Stimulated activated memory B cell treated with anti-CD40 and anti-IgM and Interleukin-4, amounts not matched to agents 10 μg/mL and 1 μg/mL and 100 μg/mL, for 72 hours (primary cell): ENCODE measurements at regions not wholly inside any gene's neighbourhood (a gene's known extent, or its start where the extent isn't known, plus 50 kb on each side); places are given as distances from the start of the nearest gene placed in this dataset.

Experiments
- ATAC-seq: fragments of 150-1000 bp; cut with Tn5 transposase; 2 replicates; pipeline ENCODE4 v1.10.0; 2021
- H3K27ac Mint-ChIP-seq: one replicate; pipeline ENCODE4 v1.8.0; 2022; ENCODE audit warnings: mild to moderate bottlenecking, mixed read lengths
- H3K27me3 Mint-ChIP-seq: one replicate; pipeline ENCODE4 v1.8.0; 2022; ENCODE audit warnings: mixed read lengths
- H3K36me3 Mint-ChIP-seq: one replicate; pipeline ENCODE4 v1.8.0; 2022; ENCODE audit warnings: mixed read lengths
- H3K4me1 Mint-ChIP-seq: one replicate; pipeline ENCODE4 v1.8.0; 2022; ENCODE audit warnings: mixed read lengths
- H3K4me3 Mint-ChIP-seq: one replicate; pipeline ENCODE4 v1.8.0; 2022; ENCODE audit warnings: mild to moderate bottlenecking, moderate library complexity, mixed read lengths
- H3K9me3 Mint-ChIP-seq: one replicate; pipeline ENCODE4 v1.8.0; 2022; ENCODE audit warnings: mixed read lengths

DNA sequence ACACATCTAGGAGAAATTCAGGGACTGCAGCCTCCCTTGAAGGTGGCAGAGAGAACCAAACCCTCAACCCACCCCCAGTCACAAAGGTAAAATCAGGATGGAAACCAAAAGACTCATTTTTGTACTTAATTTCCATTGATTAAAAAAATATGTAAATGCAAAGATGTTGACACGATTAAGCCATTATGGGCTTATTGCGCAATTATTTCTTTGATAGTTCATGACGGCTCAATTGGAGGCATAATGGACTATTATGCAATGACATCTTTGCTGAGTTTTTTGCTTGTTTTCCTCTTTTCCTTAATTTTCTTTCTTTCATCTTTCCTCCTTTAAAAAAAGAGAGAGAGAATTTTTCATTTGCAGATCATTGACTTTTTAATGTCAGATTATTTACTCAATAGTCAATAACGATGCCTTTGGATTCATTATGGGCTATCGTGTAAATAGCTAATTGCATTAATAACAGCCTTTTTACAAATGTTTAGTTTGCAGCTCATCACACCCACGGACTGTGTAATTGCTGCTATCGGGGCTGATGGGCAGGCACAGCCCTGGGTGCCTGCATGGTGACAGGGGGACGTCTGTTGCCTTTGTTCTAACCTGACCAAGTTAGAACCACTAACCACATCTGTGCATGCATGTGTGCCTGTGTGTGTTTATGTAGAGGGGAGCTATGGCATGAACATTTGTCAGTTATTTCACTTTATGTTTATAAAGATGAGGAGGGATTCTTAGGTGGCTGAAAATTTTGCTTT lies 482.4 kb upstream of the TSHZ3 start:
- Mint-ChIP-seq H3K4me1 (no peaks in the 10 kb centered on the region), H3K36me3 (no peaks in the 10 kb centered on the region), H3K9me3 (peaks cover 34% of the 10 kb centered on the region), H3K27ac (no peak overlapping the region), H3K4me3 (no peak overlapping the region), H3K27me3 (no peaks in the 10 kb centered on the region)
- no peak for ATAC-seq

- H3K27ac Mint-ChIP-seq = no peak overlapping the region
- ATAC-seq = no peak
- H3K9me3 Mint-ChIP-seq = peaks cover 34% of the 10 kb centered on the region
- H3K4me3 Mint-ChIP-seq = no peak overlapping the region
- no peaks in the 10 kb centered on the region for H3K36me3 Mint-ChIP-seq
- H3K27me3 Mint-ChIP-seq = no peaks in the 10 kb centered on the region
- no peaks in the 10 kb centered on the region for H3K4me1 Mint-ChIP-seq
Observed at GRCh38 chr19:31832176-31832548, 482.9 kb upstream of the TSHZ3 start.

DNA sequence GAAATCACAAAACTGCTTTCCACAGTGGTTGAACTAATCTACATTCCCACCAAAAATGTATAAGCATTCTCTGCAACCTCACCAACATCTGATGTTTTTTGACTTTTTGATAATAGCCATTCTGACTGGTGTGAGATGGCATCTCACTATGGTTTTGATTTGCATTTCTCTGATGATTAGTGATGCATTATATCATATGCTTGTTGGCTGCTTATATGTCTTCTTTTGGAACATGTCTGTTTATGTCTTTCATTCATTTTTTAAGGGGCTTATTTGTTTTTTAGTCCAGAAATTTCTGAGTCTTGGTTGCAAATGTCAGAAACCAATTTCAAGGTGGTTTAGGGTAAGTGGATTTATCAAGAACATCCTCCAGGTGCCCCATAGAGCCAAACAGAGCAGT lies 484.8 kb upstream of the TSHZ3 start:
- no peak overlapping the region for H3K4me3 Mint-ChIP-seq

DNA sequence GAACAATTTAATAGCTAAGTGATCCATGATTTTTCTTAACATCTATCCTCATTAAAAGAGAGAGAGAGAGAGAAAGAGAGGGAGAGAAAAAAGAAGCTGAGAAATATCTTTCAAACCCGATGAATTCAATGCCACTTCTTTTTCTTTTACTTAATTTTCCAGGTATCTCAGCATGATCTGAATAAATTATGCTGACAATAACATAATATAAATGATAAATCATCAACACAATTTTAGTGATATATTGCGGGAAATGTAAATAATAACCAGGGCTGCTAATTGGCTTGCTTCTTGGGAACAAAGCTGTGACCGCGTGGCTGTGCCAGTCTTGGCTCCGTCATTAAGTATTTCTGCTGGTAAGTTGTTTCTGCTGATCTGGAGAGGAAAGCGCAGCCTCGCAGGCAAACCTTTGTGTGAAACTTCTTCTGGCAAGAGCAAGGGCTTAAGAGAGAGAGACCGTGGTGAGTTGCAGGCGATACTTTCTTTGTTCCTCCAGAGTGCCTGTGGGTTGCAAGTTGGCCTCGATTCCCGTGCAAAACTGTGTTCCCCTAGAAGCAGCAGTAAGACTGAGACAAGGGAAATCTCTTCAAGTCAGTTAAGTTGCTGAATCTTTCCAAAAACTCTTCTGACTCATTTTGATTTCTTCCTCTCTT lies 489.1 kb upstream of the TSHZ3 start:
- H3K4me3 Mint-ChIP-seq = no peak overlapping the region
- peaks cover 24% of the 10 kb centered on the region for H3K9me3 Mint-ChIP-seq
- H3K4me1 Mint-ChIP-seq = no peaks in the 10 kb centered on the region
- H3K27me3 Mint-ChIP-seq = no peaks in the 10 kb centered on the region
- H3K27ac Mint-ChIP-seq = no peak overlapping the region
- no peak for ATAC-seq
- no peaks in the 10 kb centered on the region for H3K36me3 Mint-ChIP-seq

More for the DNA sequence above, 484.8 kb upstream of the TSHZ3 start:
- Mint-ChIP-seq H3K27ac (no peak overlapping the region), H3K36me3 (no peaks in the 10 kb centered on the region), H3K4me1 (no peaks in the 10 kb centered on the region), H3K27me3 (no peaks in the 10 kb centered on the region), H3K9me3 (peaks cover 30% of the 10 kb centered on the region)
- no peak for ATAC-seq

GRCh38 chr19:31840371-31840770 lies 491.1 kb upstream of the TSHZ3 start:
- ATAC-seq = no peak
- Mint-ChIP-seq H3K36me3 (no peaks in the 10 kb centered on the region), H3K4me3 (no peak overlapping the region), H3K27me3 (no peaks in the 10 kb centered on the region), H3K27ac (no peak overlapping the region), H3K4me1 (no peaks in the 10 kb centered on the region), H3K9me3 (peaks cover 19% of the 10 kb centered on the region)

DNA sequence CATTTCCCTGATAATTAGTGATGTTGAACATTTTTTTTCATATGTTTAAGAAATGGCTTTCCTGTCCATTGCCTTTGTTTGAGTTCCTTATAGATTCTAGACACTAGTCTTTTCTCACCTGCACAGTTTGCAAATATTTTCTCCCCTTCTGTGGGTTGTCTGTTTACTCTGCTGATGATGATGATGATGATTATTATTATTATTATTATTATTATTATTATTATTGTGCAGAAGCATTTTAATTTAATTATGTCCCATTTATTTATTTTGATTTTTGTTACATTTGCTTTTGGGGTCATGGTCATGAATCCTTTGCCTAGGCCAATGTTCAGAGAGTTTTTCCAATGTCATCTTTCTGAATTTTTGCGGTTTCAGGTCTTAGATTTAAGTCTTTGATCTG lies 492.5 kb upstream of the TSHZ3 start:
- peaks cover 13% of the 10 kb centered on the region for H3K9me3 Mint-ChIP-seq
- H3K4me1 Mint-ChIP-seq = no peaks in the 10 kb centered on the region
- no peak for ATAC-seq
- no peaks in the 10 kb centered on the region for H3K36me3 Mint-ChIP-seq
- no peak overlapping the region for H3K4me3 Mint-ChIP-seq
- H3K27ac Mint-ChIP-seq = no peak overlapping the region
- H3K27me3 Mint-ChIP-seq = no peaks in the 10 kb centered on the region

GRCh38 chr19:31863122-31863521 lies 482.3 kb upstream of the ZNF507 start:
- Mint-ChIP-seq H3K36me3 (no peaks in the 10 kb centered on the region), H3K9me3 (peaks cover 21% of the 10 kb centered on the region), H3K4me3 (no peak overlapping the region), H3K27ac (no peak overlapping the region), H3K27me3 (no peaks in the 10 kb centered on the region), H3K4me1 (no peaks in the 10 kb centered on the region)
- ATAC-seq = no peak

DNA sequence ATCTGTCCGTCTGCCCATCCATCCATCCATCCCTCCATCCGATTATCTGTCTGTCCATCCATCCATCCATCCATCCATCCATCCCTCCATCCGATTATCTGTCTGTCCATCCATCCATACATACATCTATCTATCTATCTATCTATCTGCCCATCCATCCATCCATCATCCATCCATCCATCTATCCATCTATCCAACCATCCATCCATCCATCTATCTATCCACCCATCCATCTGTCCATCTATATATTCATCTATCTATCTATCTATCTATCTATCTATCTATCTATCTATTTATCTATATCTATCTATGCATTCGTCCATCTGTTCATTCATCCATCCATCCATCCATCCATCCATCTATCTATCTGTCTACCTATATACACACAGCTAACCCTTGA lies 471.1 kb upstream of the ZNF507 start:
- H3K9me3 Mint-ChIP-seq = peaks cover 23% of the 10 kb centered on the region
- no peak overlapping the region for H3K4me3 Mint-ChIP-seq
- H3K36me3 Mint-ChIP-seq = no peaks in the 10 kb centered on the region
- H3K4me1 Mint-ChIP-seq = no peaks in the 10 kb centered on the region
- H3K27ac Mint-ChIP-seq = no peak overlapping the region
- no peak for ATAC-seq
- H3K27me3 Mint-ChIP-seq = no peaks in the 10 kb centered on the region

- ATAC-seq = no peak
- no peak overlapping the region for H3K4me3 Mint-ChIP-seq
- no peaks in the 10 kb centered on the region for H3K4me1 Mint-ChIP-seq
- no peaks in the 10 kb centered on the region for H3K36me3 Mint-ChIP-seq
- no peak overlapping the region for H3K27ac Mint-ChIP-seq
- no peaks in the 10 kb centered on the region for H3K27me3 Mint-ChIP-seq
- peaks cover 20% of the 10 kb centered on the region for H3K9me3 Mint-ChIP-seq
Observed at GRCh38 chr19:31875591-31875990, 469.8 kb upstream of the ZNF507 start.

DNA sequence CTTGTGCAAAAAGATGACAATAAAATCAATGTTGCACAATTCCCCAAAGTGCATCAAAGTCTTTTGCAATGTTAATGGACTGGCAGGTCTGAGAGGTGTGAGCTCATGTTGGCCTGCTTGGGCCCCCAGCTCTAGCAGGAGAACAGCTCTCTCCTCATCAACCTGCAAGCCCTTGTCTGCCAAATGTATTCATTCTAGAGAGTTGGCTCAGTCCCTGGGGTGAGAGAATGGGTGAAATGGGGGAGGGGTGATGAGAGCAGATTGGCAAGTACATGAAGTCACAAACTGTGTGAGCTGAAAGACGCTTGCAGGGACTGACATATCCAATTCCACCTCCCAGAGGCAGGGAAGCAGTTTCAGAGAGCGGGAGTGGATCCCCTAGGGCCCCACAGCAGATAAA lies 465.1 kb upstream of the ZNF507 start:
- no peak for ATAC-seq
- Mint-ChIP-seq H3K27ac (no peak overlapping the region), H3K27me3 (no peaks in the 10 kb centered on the region)

DNA sequence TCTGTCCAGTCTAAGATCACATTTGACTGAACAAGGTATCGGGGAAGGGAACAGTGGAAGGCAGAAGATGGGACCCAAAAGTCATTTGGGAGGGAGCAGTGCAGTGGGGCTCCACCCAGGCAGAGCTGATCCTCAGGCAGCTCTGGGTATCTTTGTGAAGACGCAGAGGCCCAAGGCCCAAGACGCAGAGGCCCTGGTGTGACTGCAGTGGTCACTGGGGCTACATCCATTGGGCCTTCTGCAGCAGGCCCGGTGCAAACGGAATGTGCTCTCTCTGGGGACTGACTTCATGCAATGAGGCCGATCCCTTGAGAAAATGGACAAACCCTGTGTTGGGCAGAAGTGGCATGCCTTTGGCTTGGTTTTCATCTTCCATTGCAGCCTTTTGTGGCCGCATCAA lies 463.4 kb upstream of the ZNF507 start:
- H3K4me3 Mint-ChIP-seq = no peak overlapping the region
- ATAC-seq = no peak
- H3K27ac Mint-ChIP-seq = no peak overlapping the region
- H3K9me3 Mint-ChIP-seq = peaks cover 8% of the 10 kb centered on the region
- H3K27me3 Mint-ChIP-seq = no peaks in the 10 kb centered on the region
- no peaks in the 10 kb centered on the region for H3K36me3 Mint-ChIP-seq
- H3K4me1 Mint-ChIP-seq = no peaks in the 10 kb centered on the region

More for the DNA sequence above, 465.1 kb upstream of the ZNF507 start:
- H3K36me3 Mint-ChIP-seq = no peaks in the 10 kb centered on the region
- H3K4me3 Mint-ChIP-seq = no peak overlapping the region
- peaks cover 8% of the 10 kb centered on the region for H3K9me3 Mint-ChIP-seq
- H3K4me1 Mint-ChIP-seq = no peaks in the 10 kb centered on the region

DNA sequence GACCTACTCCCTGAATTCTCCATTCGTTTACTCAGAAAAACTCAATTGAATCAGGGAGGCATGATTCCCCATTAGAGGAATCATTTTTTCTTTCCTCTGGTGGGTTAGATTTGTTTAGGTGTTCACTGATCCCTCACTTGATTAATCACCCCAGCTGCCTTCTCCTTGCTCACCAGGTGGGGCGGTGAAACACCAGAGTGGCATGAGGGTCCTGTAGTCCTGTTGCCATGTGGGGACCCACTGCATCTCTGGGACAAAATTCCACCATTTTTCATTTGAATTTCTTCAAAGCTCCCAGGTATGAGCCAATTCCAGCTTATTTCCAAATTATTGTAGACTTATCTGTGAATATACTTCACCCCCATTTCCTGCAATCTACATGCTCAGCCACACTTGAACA lies 462.7 kb upstream of the ZNF507 start:
- H3K27ac Mint-ChIP-seq = no peak overlapping the region
- H3K27me3 Mint-ChIP-seq = no peaks in the 10 kb centered on the region
- H3K9me3 Mint-ChIP-seq = peaks cover 8% of the 10 kb centered on the region
- H3K4me1 Mint-ChIP-seq = no peaks in the 10 kb centered on the region
- H3K4me3 Mint-ChIP-seq = no peak overlapping the region
- no peak for ATAC-seq
- H3K36me3 Mint-ChIP-seq = no peaks in the 10 kb centered on the region

DNA sequence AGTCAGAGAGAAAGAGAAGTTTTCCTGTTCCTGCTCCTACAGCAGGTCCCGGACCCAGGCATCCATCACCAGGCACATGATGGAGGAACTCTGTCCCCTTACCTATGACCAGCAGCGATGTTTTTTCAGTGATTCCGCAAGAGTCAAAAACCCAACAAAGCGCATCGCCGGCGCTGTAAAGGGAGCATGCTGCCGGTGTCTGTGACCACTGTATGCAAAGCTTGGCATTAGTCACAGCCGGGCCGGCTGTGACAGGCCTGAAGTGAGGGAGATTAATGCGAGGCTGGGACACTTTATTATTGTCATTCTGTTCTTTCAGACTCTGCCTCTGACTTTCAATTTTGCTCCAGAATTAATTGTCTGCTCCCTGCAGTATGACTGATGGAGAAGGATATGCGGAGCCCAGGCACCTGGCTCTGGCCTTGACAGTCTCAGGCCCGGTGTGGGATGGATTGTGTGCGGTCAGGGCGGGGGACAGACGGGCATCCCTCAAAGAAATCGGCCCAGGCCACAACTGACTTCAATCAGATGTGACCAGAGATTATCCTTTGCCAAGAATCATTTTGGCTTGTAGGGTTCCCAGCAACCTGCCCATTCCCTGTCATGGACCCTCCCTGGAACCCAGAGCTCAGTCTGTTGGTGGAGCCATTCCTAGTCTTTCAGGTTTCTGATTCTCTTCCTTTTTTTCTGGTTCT lies 462.0 kb upstream of the ZNF507 start:
- Mint-ChIP-seq H3K27ac (no peak overlapping the region), H3K4me3 (no peak overlapping the region), H3K36me3 (no peaks in the 10 kb centered on the region), H3K9me3 (peaks cover 8% of the 10 kb centered on the region), H3K4me1 (no peaks in the 10 kb centered on the region), H3K27me3 (no peaks in the 10 kb centered on the region)
- no peak for ATAC-seq

- no peaks in the 10 kb centered on the region for H3K4me1 Mint-ChIP-seq
- no peaks in the 10 kb centered on the region for H3K27me3 Mint-ChIP-seq
- no peak overlapping the region for H3K4me3 Mint-ChIP-seq
- no peak for ATAC-seq
- no peaks in the 10 kb centered on the region for H3K36me3 Mint-ChIP-seq
- H3K9me3 Mint-ChIP-seq = peaks cover 10% of the 10 kb centered on the region
- no peak overlapping the region for H3K27ac Mint-ChIP-seq
Observed at GRCh38 chr19:31885280-31885853, 460.0 kb upstream of the ZNF507 start.

DNA sequence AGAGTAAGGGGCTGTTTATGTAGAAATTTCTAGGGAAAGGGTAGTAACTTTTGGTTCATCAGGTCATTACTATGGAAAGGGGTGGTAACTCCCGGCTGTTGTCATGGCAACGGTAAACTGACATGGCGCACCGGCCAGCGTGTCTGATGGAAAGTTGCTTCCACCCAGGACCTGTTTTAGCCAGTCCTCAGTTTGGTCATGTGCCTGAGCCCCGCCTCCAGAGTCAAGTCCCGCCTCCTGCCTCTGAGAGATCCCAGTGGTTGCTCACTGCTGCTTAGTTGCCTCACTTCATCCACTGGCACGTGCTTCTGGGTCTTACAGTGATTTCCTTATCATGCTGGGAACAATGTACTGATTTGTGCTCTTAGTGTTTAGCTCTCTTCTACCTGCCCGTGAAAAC lies 455.2 kb upstream of the ZNF507 start:
- no peak for ATAC-seq
- Mint-ChIP-seq H3K4me3 (no peak overlapping the region), H3K27ac (no peak overlapping the region), H3K27me3 (no peaks in the 10 kb centered on the region), H3K36me3 (no peaks in the 10 kb centered on the region), H3K9me3 (peaks cover 22% of the 10 kb centered on the region), H3K4me1 (no peaks in the 10 kb centered on the region)
